ENCODE measurements at regions not wholly inside any gene's neighbourhood (a gene's known extent, or its start where the extent isn't known, plus 50 kb on each side); places are given as distances from the start of the nearest gene placed in this dataset.

DNA sequence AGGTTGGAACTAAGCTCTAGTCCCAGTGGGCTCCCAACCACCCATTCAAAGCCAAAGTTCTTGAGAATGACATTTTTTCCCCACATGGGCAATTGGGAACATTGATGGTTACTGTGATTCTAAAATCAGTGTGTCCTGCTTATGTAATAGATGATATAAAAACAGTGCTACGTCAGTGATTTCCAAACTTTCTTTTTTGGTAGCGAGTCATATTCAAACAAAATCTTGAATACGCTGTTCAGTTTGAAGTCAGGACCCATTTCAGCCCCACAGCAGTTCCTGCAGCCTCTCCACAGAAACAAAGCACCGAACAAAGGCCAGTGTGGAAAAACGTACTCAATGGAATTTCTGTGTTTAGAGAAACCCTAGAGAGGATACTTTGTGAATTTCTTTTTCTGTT lies 170.0 kb upstream of the OLIG3 start:
- Histone ChIP-seq H4K20me1 (ENCODE audit: control insufficient read depth, insufficient read depth) (no peaks in the 10 kb centered on the region), H2AFZ (ENCODE audit: control insufficient read depth, low read depth, low read length) (no peak overlapping the region), H3K4me2 (ENCODE audit: control insufficient read depth, insufficient read depth) (no peak overlapping the region), H3K27me3 (replicated peaks in 1 of 2; ENCODE audit: control insufficient read depth in 2 of 2, insufficient read depth in 2 of 2, low read length in 1 of 2) (no peaks in the 10 kb centered on the region), H3K4me1 (ENCODE audit: control insufficient read depth, insufficient read depth, low read length) (peaks cover 5% of the 10 kb centered on the region; the same call in 1 of the 2 replicates), H3K9ac (ENCODE audit: control insufficient read depth, insufficient read depth, low read length) (no peak overlapping the region), H3K36me3 (ENCODE audit: control insufficient read depth in 2 of 2, insufficient read depth in 2 of 2, low read length in 1 of 2) (no peaks in the 10 kb centered on the region), H3K27ac (ENCODE audit: control insufficient read depth, insufficient read depth) (no peak overlapping the region), H3K9me3 (replicated peaks; ENCODE audit: control insufficient read depth, insufficient read depth, low read length) (no peaks in the 10 kb centered on the region), H3K79me2 (ENCODE audit: control insufficient read depth, insufficient read depth, low read length) (no peaks in the 10 kb centered on the region), H3K4me3 (no peak overlapping the region)
- DNase-seq (ENCODE audit: low read depth, low spot score) = no peak
- SMC1A ChIA-PET (ENCODE audit: uncharacterized antibody, unreplicated experiment) = interaction anchor here (1.7 to 15.0 kb wide), 4 partner anchors 12 to 41 kb away, joined by 4 to 236 read pairs (median 54); no protein-coding TSS in a partner anchor
- in situ Hi-C loops (cut with MboI) (no loop called here), intact Hi-C loops (cut with micrococcal nuclease; ENCODE audit: unreplicated experiment) (loop anchor here (5.0 kb wide), 2 partner anchors 203 to 313 kb away; partner anchors contain the start of gene TNFAIP3)
- CTCF ChIA-PET = interaction anchor here (0.9 to 8.0 kb wide), 6 partner anchors 11 to 341 kb away, joined by 3 to 97 read pairs (median 38); no protein-coding TSS in a partner anchor
- RAD21 ChIA-PET (ENCODE audit: unreplicated experiment) = interaction anchor here (5.0 kb wide), 1 partner anchor 33 kb away, joined by 54 read pairs; no protein-coding TSS in a partner anchor
- no peak for ATAC-seq
- no TSS peak for BruUV-seq (replicated peaks)
- no peak for TF ChIP-seq BCL11A (IDR thresholded peaks at IDR 0.05; ENCODE audit: low read depth, low read length)
- no peak for TF ChIP-seq GATAD2B (conservative IDR thresholded peaks at IDR 0.05; ENCODE audit: low read depth)
- TF ChIP-seq SREBF2 (IDR thresholded peaks at IDR 0.05; ENCODE audit: low read length) = no peak
- TF ChIP-seq, protein P1, sequence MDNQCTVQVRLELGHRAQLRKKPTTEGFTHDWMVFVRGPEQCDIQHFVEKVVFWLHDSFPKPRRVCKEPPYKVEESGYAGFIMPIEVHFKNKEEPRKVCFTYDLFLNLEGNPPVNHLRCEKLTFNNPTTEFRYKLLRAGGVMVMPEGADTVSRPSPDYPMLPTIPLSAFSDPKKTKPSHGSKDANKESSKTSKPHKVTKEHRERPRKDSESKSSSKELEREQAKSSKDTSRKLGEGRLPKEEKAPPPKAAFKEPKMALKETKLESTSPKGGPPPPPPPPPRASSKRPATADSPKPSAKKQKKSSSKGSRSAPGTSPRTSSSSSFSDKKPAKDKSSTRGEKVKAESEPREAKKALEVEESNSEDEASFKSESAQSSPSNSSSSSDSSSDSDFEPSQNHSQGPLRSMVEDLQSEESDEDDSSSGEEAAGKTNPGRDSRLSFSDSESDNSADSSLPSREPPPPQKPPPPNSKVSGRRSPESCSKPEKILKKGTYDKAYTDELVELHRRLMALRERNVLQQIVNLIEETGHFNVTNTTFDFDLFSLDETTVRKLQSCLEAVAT (IDR thresholded peaks at IDR 0.05) = no peak
- TF ChIP-seq STAT1 (conservative IDR thresholded peaks at IDR 0.05) = no peak
- TF ChIP-seq MTA3 (IDR thresholded peaks at IDR 0.05; ENCODE audit: borderline replicate concordance, low read length) = no peak
- TF ChIP-seq CHD4 (IDR thresholded peaks at IDR 0.05) = no peak
- no peak for TF ChIP-seq BMI1 (IDR thresholded peaks at IDR 0.05; ENCODE audit: borderline replicate concordance)
- no peak for TF ChIP-seq CHD1 (IDR thresholded peaks at IDR 0.05; ENCODE audit: low read depth, low read length)
- no peak for TF ChIP-seq CEBPB (IDR thresholded peaks at IDR 0.05; ENCODE audit: borderline replicate concordance in 1 of 2, low read depth in 2 of 2, low read length in 2 of 2)
- TF ChIP-seq PML (IDR thresholded peaks at IDR 0.05; ENCODE audit: low read length) = no peak
- TF ChIP-seq, protein P2, sequence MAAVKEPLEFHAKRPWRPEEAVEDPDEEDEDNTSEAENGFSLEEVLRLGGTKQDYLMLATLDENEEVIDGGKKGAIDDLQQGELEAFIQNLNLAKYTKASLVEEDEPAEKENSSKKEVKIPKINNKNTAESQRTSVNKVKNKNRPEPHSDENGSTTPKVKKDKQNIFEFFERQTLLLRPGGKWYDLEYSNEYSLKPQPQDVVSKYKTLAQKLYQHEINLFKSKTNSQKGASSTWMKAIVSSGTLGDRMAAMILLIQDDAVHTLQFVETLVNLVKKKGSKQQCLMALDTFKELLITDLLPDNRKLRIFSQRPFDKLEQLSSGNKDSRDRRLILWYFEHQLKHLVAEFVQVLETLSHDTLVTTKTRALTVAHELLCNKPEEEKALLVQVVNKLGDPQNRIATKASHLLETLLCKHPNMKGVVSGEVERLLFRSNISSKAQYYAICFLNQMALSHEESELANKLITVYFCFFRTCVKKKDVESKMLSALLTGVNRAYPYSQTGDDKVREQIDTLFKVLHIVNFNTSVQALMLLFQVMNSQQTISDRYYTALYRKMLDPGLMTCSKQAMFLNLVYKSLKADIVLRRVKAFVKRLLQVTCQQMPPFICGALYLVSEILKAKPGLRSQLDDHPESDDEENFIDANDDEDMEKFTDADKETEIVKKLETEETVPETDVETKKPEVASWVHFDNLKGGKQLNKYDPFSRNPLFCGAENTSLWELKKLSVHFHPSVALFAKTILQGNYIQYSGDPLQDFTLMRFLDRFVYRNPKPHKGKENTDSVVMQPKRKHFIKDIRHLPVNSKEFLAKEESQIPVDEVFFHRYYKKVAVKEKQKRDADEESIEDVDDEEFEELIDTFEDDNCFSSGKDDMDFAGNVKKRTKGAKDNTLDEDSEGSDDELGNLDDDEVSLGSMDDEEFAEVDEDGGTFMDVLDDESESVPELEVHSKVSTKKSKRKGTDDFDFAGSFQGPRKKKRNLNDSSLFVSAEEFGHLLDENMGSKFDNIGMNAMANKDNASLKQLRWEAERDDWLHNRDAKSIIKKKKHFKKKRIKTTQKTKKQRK (IDR thresholded peaks at IDR 0.05; ENCODE audit: low read depth, low read length) = no peak
- no peak for TF ChIP-seq IKZF2 (IDR thresholded peaks at IDR 0.05)
- no peak for FAIRE-seq
- 53% methylated on average over 5 of the region's 5 CpGs for WGBS (ENCODE audit: insufficient coverage, insufficient replicate concordance, low lambda C conversion rate, missing lambda C conversion rate)
- POLR2A ChIA-PET = interaction anchor here (0.9 to 3.9 kb wide), 2 partner anchors 24 to 34 kb away, joined by 3 to 24 read pairs; no protein-coding TSS in a partner anchor
